ENCODE measurements at regions not wholly inside any gene's neighbourhood (a gene's known extent, or its start where the extent isn't known, plus 50 kb on each side); places are given as distances from the start of the nearest gene placed in this dataset.
A peak's percentile ranks its signal among the peaks of the same experiment; 100 is the strongest.
"Not testable (repeated sequence)": the region's sequence is repeated elsewhere in the genome, so short reads cannot be mapped to it uniquely, and the experiment has no call there.

DNA sequence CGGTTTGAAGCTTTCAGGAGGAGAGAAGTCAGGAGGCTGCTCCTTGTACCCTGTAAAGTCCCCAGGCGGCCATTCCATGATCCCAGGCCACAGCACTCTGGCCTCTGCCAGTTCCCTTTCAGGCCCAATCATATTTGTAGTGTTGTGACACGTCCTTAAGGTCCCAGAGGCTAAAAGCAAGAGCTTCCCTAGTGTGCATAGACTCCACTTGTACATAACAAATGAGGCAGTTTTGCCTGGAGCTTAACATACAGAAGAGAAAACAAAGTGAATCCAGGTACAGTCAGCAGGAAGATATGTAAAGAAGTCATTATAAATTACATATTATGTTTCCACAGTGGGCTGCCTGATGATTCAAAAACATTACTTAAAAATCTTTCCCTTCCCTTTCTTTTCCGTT is 81.1 kb upstream of the RPH3A start:
- no peak for DNase-seq (ENCODE audit: low spot score)

DNA sequence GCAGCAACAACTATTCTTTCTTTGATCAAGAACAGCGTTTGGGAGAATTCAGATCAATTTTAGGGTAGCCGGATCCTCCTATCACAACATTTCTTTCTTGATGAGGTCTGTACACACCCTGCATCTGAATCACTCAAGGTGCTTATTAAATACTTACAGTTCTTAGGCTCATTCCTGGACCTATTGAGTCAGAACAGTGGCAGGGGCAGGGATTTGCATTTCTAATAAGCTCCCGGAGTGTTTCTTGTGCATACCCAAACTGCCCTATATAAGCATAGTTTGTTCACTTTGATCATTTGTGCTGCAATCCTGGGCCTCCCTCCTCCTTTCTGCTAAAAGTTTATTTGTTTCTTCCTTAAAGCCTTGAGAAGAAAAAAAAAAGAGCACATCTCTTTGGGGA is 80.5 kb upstream of the RPH3A start:
- no peak for DNase-seq (ENCODE audit: low spot score)
- in situ Hi-C loops (cut with MboI; ENCODE audit: low pct_unique_long_range_greater_than_20kb, low sequenced_read_pairs, unreplicated experiment) = no loop called here
- TF ChIP-seq, protein P1, sequence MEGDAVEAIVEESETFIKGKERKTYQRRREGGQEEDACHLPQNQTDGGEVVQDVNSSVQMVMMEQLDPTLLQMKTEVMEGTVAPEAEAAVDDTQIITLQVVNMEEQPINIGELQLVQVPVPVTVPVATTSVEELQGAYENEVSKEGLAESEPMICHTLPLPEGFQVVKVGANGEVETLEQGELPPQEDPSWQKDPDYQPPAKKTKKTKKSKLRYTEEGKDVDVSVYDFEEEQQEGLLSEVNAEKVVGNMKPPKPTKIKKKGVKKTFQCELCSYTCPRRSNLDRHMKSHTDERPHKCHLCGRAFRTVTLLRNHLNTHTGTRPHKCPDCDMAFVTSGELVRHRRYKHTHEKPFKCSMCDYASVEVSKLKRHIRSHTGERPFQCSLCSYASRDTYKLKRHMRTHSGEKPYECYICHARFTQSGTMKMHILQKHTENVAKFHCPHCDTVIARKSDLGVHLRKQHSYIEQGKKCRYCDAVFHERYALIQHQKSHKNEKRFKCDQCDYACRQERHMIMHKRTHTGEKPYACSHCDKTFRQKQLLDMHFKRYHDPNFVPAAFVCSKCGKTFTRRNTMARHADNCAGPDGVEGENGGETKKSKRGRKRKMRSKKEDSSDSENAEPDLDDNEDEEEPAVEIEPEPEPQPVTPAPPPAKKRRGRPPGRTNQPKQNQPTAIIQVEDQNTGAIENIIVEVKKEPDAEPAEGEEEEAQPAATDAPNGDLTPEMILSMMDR (IDR thresholded peaks at IDR 0.05; ENCODE audit: extremely low read depth, insufficient read depth, missing control alignments) = no peak

More for the DNA sequence above, 81.1 kb upstream of the RPH3A start:
- TF ChIP-seq, protein P1 (IDR thresholded peaks at IDR 0.05; ENCODE audit: extremely low read depth, insufficient read depth, missing control alignments) = no peak
- in situ Hi-C loops (cut with MboI; ENCODE audit: low pct_unique_long_range_greater_than_20kb, low sequenced_read_pairs, unreplicated experiment) = no loop called here

DNA sequence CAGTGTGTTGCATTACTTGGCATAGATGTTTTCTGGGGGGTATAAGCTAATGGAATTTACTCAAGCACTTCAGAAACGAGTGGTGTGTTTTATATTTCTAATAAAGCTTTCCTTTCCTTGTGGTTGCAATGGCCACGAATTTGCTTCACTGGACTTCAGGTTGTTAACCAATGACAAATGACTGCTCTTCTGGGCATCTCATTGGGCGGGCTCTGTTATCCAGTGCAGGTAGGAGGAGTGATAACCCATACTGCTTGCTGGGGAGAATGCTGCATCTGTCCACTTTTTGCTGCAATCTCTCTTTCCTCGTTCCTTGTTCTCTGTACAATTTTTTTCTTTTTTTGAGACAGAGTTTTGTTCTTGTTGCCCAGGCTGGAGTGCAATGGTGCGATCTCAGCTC is 80.0 kb upstream of the RPH3A start:
- DNase-seq (ENCODE audit: low spot score) = no peak
- TF ChIP-seq, protein P1 (IDR thresholded peaks at IDR 0.05; ENCODE audit: extremely low read depth, insufficient read depth, missing control alignments) = no peak
- in situ Hi-C loops (cut with MboI; ENCODE audit: low pct_unique_long_range_greater_than_20kb, low sequenced_read_pairs, unreplicated experiment) = no loop called here

DNA sequence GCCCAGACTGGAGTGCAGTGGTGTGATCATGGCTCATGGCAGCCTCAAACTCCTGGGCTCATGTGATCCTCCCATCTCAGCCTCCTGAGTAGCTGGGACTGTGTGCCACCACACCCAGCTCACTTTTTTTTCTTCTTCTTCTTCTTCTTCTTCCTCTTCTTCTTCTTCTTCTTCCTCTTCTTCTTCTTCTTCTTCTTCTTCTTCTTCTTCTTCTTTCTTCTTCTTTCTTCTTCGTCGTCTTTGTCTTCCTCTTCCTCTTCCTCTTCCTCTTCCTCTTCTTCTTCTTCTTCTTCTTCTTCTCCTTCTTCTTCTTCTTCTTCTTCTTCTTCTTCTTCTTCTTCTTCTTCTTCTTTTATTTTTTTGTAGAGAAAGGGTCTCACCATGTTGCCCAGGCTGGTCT is 78.8 kb upstream of the RPH3A start:
- DNase-seq (ENCODE audit: low spot score); in situ Hi-C loops (cut with MboI; ENCODE audit: low pct_unique_long_range_greater_than_20kb, low sequenced_read_pairs, unreplicated experiment): not testable (repeated sequence)

DNA sequence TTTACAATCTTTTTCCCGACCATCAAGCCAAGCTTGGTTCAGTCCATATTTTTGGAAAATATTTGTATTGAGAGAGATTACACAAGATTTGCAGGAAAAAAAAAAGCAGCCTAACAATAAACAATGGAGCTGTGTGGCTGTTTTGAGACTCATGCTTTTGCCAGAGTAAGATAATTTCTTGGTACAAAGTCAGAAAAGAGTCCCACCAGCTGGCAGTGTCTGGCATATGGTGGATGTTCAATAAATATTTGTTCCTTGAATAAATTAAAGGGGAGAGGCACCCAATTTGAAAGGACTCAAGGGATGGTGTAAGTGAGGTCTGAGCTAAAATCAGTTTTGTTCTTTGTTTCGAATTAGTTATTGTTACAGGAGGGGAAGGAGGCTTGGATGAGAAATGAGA is 78.1 kb upstream of the RPH3A start:
- no peak for DNase-seq (ENCODE audit: low spot score)
- TF ChIP-seq, protein P1 (IDR thresholded peaks at IDR 0.05; ENCODE audit: extremely low read depth, insufficient read depth, missing control alignments) = no peak
- in situ Hi-C loops (cut with MboI; ENCODE audit: low pct_unique_long_range_greater_than_20kb, low sequenced_read_pairs, unreplicated experiment) = no loop called here

DNA sequence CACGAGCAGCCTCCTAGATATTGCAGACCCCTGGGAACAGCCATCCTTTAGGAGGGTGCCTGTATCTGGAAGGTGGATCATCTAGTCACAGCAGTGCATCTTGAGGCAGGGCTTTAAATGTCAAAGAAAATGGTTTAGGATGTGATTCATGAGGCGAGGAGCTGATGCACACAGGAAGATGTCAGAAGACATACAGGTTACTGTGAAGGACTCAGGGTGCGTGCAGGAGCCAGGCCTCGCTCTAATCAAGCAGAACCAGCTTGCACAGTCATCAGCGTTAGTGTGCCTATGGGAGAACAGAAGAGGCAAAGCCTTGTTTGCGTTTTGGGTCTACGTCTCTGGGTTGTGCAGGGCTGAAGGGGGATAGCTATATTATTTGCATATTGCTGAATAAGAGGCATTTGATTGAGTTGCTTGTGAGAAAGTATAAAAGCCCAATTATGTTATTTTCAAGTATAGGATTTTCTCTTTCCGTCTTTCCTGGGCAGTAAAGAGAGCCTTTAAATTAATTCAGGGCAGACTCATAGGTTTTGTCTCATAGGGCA is 77.3 kb upstream of the RPH3A start:
- TF ChIP-seq, protein P1 (IDR thresholded peaks at IDR 0.05; ENCODE audit: extremely low read depth, insufficient read depth, missing control alignments) = no peak
- in situ Hi-C loops (cut with MboI; ENCODE audit: low pct_unique_long_range_greater_than_20kb, low sequenced_read_pairs, unreplicated experiment) = no loop called here
- no peak for DNase-seq (ENCODE audit: low spot score)

DNA sequence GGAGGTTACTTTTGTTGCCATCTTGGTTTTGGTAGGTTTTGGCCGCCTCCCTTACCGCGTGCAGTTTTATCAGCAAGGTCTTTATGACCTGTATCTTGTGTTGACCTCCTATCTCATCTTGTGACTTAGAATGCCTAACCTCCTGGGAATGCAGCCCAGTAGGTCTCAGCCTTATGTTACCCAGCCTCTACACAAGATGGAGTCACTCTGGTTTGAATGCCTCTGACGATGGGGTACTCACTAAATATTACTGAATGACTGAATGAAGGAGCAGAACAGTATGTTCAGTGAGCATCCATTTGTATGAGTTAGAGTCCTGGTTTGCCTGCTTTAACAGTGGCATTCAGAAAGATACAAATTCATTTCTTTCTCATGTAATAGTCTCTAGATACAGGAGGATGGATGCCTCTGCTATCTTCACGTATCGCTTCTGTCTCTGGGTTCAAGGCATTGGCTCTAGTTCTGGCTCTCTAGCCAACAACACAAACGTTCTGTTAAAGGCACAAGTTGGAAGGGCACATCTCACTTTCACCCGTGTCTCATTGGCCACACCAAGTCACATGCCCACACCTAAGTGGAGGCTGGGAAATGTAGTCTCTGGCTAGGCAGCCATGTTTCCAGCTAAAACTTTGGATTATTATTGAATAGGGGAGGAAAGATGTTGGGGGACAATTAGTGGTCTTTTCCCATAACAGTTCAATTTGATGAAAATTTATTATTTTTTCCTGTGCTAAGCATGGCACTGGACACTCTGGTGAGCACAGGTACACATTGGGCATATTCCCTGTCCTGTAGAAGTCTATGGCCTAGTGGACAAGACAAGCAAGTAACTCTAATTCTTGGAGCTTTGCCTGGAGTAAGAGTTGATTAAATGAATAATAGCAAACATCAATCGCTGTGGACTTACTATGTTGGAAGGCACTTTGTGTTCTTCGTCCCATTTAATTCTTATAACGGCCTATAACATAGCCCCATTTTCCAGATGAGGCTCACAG is 75.2 kb upstream of the RPH3A start:
- peak; percentile 17 for DNase-seq (ENCODE audit: low spot score)
- TF ChIP-seq, protein P1 (IDR thresholded peaks at IDR 0.05; ENCODE audit: extremely low read depth, insufficient read depth, missing control alignments) = no peak
- in situ Hi-C loops (cut with MboI; ENCODE audit: low pct_unique_long_range_greater_than_20kb, low sequenced_read_pairs, unreplicated experiment) = no loop called here

Measured in GM13977 (cell line).